Activated naive CD8-positive, alpha-beta T cell treated with anti-CD3 and anti-CD28 coated beads for 36 hours (primary cell): ENCODE measurements at regions not wholly inside any gene's neighbourhood (a gene's known extent, or its start where the extent isn't known, plus 50 kb on each side); places are given as distances from the start of the nearest gene placed in this dataset.

Experiments
- DNase-seq: peaks from one replicate; pipeline ENCODE4 v3.0.0; 2021
- H3K27ac Mint-ChIP-seq: one replicate; pipeline ENCODE4 v1.8.0; 2022; ENCODE audit warnings: mild to moderate bottlenecking, moderate library complexity, mixed read lengths
- H3K27me3 Mint-ChIP-seq: one replicate; pipeline ENCODE4 v1.8.0; 2022; ENCODE audit warnings: mild to moderate bottlenecking, mixed read lengths
- H3K36me3 Mint-ChIP-seq: one replicate; pipeline ENCODE4 v1.8.0; 2021; ENCODE audit warnings: mild to moderate bottlenecking, mixed read lengths
- H3K4me1 Mint-ChIP-seq: one replicate; pipeline ENCODE4 v1.8.0; 2021; ENCODE audit warnings: mixed read lengths
- H3K4me3 Mint-ChIP-seq: one replicate; pipeline ENCODE4 v1.8.0; 2022; ENCODE audit warnings: mild to moderate bottlenecking, moderate library complexity, mixed read lengths
- H3K9me3 Mint-ChIP-seq: one replicate; pipeline ENCODE4 v1.8.0; 2022; ENCODE audit warnings: mixed read lengths

GRCh38 chr3:193997228-193998122, 138.5 kb upstream of the HES1 start:
- H3K27ac Mint-ChIP-seq = no peak overlapping the region
- H3K4me3 Mint-ChIP-seq = no peak overlapping the region
- DNase-seq = no peak
- no peaks in the 10 kb centered on the region for H3K9me3 Mint-ChIP-seq
- H3K4me1 Mint-ChIP-seq = no peaks in the 10 kb centered on the region
- H3K36me3 Mint-ChIP-seq = no peaks in the 10 kb centered on the region
- peaks cover 22% of the 10 kb centered on the region for H3K27me3 Mint-ChIP-seq

DNA sequence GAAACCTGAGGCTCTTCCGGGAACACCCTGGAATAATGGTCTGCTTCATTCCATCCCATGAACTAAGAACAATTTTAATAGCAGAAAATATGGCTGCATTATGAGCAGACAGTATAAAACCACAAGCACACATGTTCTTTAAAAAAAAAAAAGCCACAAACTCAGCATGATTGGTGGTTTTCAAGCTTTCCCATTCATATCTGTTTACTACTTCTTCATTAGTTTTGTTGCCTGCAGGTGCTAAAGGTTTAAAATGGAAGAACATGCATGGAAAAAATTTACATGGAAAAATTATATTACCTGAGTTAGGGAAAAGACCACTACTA, 137.9 kb upstream of the HES1 start:
- DNase-seq = no peak
- Mint-ChIP-seq H3K4me3 (no peak overlapping the region), H3K36me3 (no peaks in the 10 kb centered on the region), H3K4me1 (no peaks in the 10 kb centered on the region), H3K9me3 (no peaks in the 10 kb centered on the region), H3K27me3 (peaks cover 24% of the 10 kb centered on the region), H3K27ac (no peak overlapping the region)

GRCh38 chr3:193998628-193999195, 137.2 kb upstream of the HES1 start:
- H3K36me3 Mint-ChIP-seq = no peaks in the 10 kb centered on the region
- no peak for DNase-seq

DNA sequence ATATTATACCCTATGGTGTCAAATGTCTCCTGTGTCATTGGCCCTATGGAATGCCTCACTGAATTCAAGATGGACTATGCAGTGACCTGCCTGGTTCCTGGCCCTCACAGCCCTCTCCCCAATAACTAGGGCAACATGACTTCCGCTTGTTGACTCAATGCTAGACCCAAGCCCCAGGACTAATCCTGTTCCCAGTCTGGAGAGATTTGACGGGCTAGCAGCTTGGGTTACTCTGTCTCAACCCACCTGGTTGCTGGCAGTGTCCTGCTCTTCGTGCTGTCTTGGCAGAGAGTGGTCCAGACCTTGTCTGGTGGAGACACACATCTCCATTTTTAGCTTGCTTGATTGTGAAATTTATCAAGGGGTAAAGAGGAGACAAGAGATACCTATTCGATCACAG, 135.8 kb upstream of the HES1 start:
- Mint-ChIP-seq H3K9me3 (no peaks in the 10 kb centered on the region), H3K36me3 (no peaks in the 10 kb centered on the region), H3K27me3 (peaks cover 41% of the 10 kb centered on the region), H3K27ac (no peak overlapping the region), H3K4me3 (no peak overlapping the region), H3K4me1 (peaks cover 6% of the 10 kb centered on the region)
- no peak for DNase-seq

More at GRCh38 chr3:193998628-193999195, 137.2 kb upstream of the HES1 start:
- peaks cover 4% of the 10 kb centered on the region for H3K4me1 Mint-ChIP-seq
- peaks cover 30% of the 10 kb centered on the region for H3K27me3 Mint-ChIP-seq
- H3K9me3 Mint-ChIP-seq = no peaks in the 10 kb centered on the region
- H3K27ac Mint-ChIP-seq = no peak overlapping the region
- H3K4me3 Mint-ChIP-seq = no peak overlapping the region

- no peak for DNase-seq
Measured at GRCh38 chr3:194000712-194001111, 135.2 kb upstream of the HES1 start.

GRCh38 chr3:194001728-194002459, 134.1 kb upstream of the HES1 start:
- H3K4me1 Mint-ChIP-seq = peaks cover 6% of the 10 kb centered on the region
- H3K27ac Mint-ChIP-seq = no peak overlapping the region
- no peak for DNase-seq
- no peaks in the 10 kb centered on the region for H3K9me3 Mint-ChIP-seq
- H3K27me3 Mint-ChIP-seq = peaks cover 41% of the 10 kb centered on the region
- no peak overlapping the region for H3K4me3 Mint-ChIP-seq
- H3K36me3 Mint-ChIP-seq = no peaks in the 10 kb centered on the region

More at GRCh38 chr3:194000712-194001111, 135.2 kb upstream of the HES1 start:
- Mint-ChIP-seq H3K27me3 (peaks cover 41% of the 10 kb centered on the region), H3K27ac (no peak overlapping the region), H3K9me3 (no peaks in the 10 kb centered on the region), H3K4me1 (peaks cover 6% of the 10 kb centered on the region), H3K36me3 (no peaks in the 10 kb centered on the region), H3K4me3 (no peak overlapping the region)

DNA sequence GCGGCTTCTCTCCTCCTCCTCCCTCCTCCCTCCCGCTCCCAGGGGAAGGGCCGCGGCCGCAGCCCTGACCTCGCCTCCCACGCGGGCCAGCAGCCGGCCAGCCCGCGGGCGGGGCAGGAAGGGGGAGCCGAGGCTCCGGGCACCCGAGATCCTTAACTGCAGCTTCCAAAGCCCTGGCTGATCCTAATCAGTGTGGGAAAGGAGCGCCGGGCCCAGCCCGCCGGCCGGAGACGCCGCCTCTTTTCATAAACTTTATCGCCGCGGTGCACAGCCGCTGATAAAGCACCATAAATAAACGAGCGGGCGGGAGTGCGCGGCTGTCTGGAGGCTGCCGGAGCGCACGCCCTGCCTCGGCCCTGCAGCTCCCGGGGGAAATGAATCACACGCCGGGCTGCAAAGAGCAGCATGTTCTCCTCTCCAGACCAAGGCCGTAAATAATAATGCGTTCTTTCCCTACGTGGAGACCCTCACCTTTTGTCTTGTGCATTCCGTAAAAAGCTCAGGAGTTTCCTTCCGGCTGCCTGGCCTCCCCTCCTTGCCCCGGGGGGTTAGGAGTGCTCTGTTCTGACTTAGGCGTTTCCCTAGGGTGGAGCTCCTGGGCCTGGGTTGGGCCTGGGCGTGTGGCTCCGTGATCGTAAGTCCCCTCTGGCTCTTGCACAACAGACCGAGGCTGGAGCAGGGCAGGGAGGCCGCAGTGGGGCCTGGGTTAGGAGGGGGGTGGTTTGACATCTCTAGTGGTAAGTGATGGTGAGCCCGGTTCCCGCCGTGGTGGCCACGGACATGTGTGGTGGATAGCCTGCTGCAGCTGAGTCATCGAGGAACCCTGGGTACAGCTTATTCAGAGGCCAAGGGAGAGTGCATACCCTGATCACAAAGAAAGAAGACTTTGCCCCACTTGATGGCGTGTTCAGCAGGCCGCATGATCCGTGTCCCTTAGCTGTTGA, 132.6 kb upstream of the HES1 start:
- Mint-ChIP-seq H3K27me3 (peaks cover 36% of the 10 kb centered on the region), H3K4me3 (peak overlapping the region; percentile 44), H3K36me3 (no peaks in the 10 kb centered on the region), H3K9me3 (no peaks in the 10 kb centered on the region), H3K27ac (no peak overlapping the region), H3K4me1 (peaks cover 6% of the 10 kb centered on the region)
- peak; percentile 43 for DNase-seq

GRCh38 chr3:194005930-194006501, 129.9 kb upstream of the HES1 start:
- peaks cover 6% of the 10 kb centered on the region for H3K4me1 Mint-ChIP-seq
- no peak overlapping the region for H3K4me3 Mint-ChIP-seq
- peaks cover 37% of the 10 kb centered on the region for H3K27me3 Mint-ChIP-seq
- H3K9me3 Mint-ChIP-seq = no peaks in the 10 kb centered on the region
- no peak overlapping the region for H3K27ac Mint-ChIP-seq
- H3K36me3 Mint-ChIP-seq = no peaks in the 10 kb centered on the region
- DNase-seq = no peak

GRCh38 chr3:194007592-194008337, 128.2 kb upstream of the HES1 start:
- Mint-ChIP-seq H3K36me3 (no peaks in the 10 kb centered on the region), H3K27me3 (peaks cover 22% of the 10 kb centered on the region), H3K27ac (no peak overlapping the region), H3K4me1 (peaks cover 6% of the 10 kb centered on the region), H3K4me3 (no peak overlapping the region), H3K9me3 (no peaks in the 10 kb centered on the region)
- no peak for DNase-seq

DNA sequence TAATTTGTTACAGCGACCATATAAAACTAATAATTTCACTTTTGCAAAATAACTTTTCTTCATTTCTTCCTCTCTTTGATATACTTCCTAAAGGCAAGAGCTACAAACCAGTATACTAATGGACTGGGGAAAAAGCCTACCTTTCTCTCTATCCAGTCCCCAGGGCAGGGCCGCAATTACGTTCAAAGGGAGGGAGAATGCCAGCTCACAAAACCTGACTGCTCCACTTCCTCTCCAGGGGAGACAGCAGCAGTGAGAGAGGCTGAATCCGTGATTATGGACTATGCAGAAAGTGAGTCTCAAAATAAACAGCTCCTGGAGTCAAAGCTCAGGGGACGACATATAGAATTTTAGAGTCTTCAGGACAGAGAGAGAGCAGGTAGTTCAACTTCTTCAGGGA, 126.9 kb upstream of the HES1 start:
- H3K4me3 Mint-ChIP-seq = no peak overlapping the region
- H3K27ac Mint-ChIP-seq = no peak overlapping the region

DNA sequence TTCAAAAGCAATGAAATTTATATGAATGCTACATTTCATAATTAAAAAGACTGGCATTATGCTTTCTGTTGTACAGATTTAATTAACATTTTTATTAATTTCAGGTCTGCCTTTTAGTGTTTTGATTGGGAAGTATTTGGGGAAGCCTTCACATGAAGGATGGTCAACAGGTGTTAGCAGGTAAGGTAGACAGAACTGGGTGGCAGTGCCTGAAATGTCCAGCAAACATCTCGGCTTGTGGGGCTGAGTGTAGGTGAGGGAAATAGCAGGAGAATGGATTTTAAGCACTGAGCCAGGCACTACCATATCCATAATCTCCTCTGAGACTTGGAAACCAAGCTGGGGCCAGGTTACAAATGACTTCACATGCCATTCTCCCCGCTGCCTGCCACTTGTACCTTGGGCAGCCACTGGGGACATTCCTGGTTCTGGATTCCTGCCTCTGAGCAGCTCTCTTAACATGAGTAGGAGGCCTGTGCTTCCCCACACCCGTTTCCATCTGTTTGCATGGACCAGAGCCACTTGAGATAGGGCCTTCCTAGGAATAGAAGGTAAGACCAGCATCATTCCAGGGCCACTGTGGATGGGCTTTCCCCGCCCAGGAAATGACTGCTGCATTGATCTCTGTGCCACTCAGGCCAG, 125.9 kb upstream of the HES1 start:
- no peaks in the 10 kb centered on the region for H3K36me3 Mint-ChIP-seq
- no peaks in the 10 kb centered on the region for H3K9me3 Mint-ChIP-seq
- no peak overlapping the region for H3K4me3 Mint-ChIP-seq
- H3K27me3 Mint-ChIP-seq = peaks cover 5% of the 10 kb centered on the region
- no peak for DNase-seq
- H3K27ac Mint-ChIP-seq = no peak overlapping the region
- H3K4me1 Mint-ChIP-seq = no peaks in the 10 kb centered on the region

More for the DNA sequence above, 126.9 kb upstream of the HES1 start:
- DNase-seq = no peak
- Mint-ChIP-seq H3K36me3 (no peaks in the 10 kb centered on the region), H3K9me3 (no peaks in the 10 kb centered on the region), H3K4me1 (no peaks in the 10 kb centered on the region), H3K27me3 (peaks cover 12% of the 10 kb centered on the region)

DNA sequence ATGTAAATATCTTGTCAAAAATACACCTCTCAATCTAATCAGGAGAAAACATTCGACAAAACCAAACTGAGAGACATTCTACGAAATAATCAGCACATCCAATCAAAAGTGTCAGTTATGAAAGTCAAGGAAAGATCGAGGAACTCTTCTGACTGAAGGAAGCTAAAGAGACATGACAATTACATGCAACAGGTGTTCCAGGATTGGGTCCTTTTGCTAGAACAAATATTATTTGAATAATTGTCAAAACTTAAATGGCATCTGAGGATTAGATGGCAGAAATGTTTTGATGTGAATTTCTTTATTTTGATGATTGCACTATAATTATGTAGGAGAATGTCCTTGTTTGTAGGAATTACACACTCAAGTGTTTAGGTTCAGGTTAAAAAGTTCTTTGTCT, 124.1 kb upstream of the HES1 start:
- H3K9me3 Mint-ChIP-seq = no peaks in the 10 kb centered on the region
- H3K27me3 Mint-ChIP-seq = peaks cover 5% of the 10 kb centered on the region
- no peaks in the 10 kb centered on the region for H3K4me1 Mint-ChIP-seq
- no peak overlapping the region for H3K4me3 Mint-ChIP-seq
- DNase-seq = no peak
- H3K36me3 Mint-ChIP-seq = no peaks in the 10 kb centered on the region
- H3K27ac Mint-ChIP-seq = no peak overlapping the region

GRCh38 chr3:194013928-194014327, 122.0 kb upstream of the HES1 start:
- Mint-ChIP-seq H3K9me3 (no peaks in the 10 kb centered on the region), H3K4me1 (no peaks in the 10 kb centered on the region), H3K27ac (no peak overlapping the region), H3K27me3 (peaks cover 4% of the 10 kb centered on the region), H3K4me3 (no peak overlapping the region), H3K36me3 (no peaks in the 10 kb centered on the region)
- no peak for DNase-seq
